ENCODE measurements at regions not wholly inside any gene's neighbourhood (a gene's known extent, or its start where the extent isn't known, plus 50 kb on each side); places are given as distances from the start of the nearest gene placed in this dataset.

GRCh38 chr4:137739391-137739790 is 207.1 kb upstream of the PCDH18 start:
- TF ChIP-seq CTCF (IDR thresholded peaks at IDR 0.05; ENCODE audit: insufficient read depth, low read length) (no peak), POLR2AphosphoS5 (IDR thresholded peaks at IDR 0.05; ENCODE audit: low read depth) (no peak), GABPA (IDR thresholded peaks at IDR 0.05; ENCODE audit: low read depth) (no peak), REST (IDR thresholded peaks at IDR 0.05; ENCODE audit: insufficient replicate concordance, low read depth) (no peak)
